SW 1271 (cell line): ENCODE measurements at regions not wholly inside any gene's neighbourhood (a gene's known extent, or its start where the extent isn't known, plus 50 kb on each side); places are given as distances from the start of the nearest gene placed in this dataset.

ENCODE experiments used
- DNase-seq, 2 experiments: peaks; one replicate each; lab custom pipeline; 2025; lab: John Stamatoyannopoulos, UW

DNA sequence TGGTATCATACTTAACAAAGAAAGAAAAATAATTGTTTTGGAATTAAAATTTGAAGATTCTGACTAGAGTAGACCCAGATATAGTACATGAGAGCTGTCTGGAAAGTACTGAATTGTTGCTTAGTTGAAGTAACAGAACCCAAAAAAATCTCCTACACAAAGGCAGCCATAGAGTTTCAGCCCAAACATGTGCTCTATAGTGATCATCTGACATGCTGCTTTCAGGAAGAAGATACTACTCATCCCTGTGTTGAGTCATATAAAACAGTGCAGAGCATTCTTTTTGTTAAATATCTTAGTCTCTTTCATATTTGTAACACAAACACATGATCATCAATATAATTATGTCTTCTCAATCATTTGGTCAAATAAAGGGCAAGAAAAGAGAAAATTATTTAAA is 84.8 kb upstream of the PTPRM start:
- no peak for DNase-seq

DNA sequence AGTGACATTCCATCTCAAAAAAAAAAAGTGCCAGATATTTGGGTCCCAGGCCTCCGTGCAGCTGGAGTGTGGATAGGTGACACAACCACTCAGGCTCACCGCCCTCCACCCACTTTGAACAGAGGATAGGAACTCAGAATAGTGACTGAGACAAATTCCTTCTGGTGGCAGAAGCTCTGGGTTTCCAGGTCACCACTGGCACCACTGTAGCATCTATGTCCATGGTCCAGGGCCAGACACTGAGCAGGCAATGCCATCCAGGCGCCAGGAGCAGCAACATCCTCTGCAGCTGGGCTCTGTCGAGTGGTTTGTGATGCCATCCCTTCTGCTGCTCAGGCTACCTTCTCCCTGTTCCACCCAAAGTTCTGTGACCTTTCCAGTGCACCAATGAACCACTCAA is 81.5 kb upstream of the PTPRM start:
- DNase-seq: no peak

DNA sequence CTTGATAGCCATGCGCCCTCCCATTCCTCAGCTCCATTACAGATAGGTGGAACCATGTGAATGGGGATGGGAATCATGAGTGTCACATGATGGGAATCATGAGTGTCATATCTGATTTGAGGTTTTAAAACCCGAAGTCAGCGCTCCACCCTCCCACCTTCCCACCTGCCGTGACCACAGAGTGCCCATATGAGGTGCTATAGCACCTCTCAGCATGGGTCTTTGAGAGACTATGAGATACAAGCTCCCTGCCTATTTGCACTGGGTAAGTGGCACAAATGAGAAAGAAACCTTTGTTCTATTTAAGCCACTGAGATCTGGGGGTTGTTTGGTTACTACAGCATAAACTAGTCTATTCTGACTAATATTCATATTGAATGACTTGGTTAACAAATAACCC is 78.5 kb upstream of the PTPRM start:
- DNase-seq: no peak

DNA sequence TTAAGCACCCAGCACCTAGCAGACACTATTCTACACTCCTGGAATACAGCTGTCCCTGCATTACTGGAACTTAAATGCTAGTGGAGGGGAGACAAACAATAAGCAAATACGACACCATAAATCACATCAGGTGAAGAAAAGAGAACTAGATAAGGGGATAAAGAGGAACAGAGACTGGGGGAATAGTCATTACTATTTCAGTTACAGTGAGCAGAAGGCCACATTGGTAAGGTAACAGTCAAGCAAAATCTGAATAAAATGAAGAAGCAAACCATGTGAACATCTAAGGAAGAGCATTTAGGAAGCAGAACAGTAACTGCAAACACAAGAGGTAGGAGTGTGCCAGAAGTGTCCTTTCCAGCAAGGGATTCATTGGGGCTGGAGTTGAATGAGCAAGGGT is 77.0 kb upstream of the PTPRM start:
- DNase-seq: no peak

DNA sequence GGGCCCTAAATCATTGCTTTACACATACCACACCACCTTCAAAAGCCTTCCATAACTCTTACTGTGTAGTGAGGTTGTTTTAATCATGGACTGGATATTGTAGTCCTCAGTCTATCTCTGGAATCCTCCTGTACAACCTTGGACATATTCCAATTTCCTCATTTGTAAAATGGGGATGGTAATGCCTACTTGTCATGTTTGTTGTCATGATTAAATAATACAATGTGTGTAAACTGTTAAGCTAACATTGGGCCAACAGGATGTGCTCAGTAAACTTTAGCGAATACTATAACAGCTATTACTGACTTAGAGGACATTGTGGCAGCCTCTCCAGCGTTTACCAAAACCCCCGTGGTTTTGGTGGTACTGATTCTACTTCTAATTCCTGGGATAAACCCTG is 74.7 kb upstream of the PTPRM start:
- no peak for DNase-seq

DNA sequence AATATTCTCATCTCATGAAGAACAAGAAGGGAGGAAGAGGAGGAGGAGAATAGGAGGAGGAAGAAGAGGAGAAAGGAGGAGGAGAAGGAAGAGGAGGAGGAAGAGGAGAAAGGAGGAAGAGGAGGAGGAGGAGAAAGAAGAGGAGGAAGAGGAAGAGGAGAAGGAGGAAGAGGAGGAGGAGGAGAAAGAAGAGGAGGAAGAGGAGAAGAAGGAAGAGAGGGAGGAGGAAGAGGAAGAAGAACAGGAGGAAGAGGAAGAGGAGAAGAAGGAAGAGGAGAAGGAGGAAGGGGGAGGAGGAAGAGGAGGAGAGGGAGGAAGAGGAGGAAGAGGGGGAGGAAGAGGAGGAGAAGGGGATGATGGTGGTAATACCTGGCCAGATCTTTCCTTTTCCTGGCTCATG is 70.0 kb upstream of the PTPRM start:
- DNase-seq: no peak

DNA sequence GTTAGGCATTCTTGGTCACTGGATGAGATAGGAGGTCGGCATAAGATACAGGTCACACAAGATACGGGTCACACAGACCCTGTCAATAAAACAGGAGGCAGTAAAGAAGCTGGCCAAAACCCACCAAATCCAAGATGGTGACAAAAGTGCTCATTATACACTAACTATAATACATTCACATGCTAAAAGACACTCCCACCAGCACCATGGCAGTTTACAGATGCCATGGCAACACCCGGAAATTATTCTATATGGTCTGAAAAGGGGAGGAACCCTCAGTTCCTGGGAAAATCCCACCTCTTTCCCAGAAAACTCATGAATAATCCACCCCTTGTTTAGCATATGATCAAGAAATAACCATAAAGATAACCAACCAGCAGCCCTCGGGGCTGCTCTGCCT is 56.0 kb upstream of the PTPRM start:
- no peak for DNase-seq

DNA sequence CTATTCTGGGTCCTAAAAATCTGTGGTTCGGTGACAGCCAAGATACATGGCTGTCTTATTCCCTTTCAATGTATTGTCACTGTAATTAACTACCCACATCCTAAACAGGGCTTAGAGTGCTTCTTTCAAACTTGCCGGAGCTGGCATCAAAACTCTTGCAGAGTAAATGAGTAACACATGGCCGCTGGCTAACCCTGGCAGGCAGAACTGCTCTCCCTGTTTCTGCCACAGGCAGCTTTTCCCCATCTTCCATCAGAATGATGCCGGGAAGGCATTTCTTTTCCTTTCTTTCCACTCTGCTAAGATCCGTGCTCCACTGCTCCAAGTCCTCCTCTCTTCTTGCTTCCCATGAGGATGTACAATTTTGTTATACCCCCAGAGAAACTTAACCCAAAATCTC is 54.8 kb upstream of the PTPRM start:
- no peak for DNase-seq

DNA sequence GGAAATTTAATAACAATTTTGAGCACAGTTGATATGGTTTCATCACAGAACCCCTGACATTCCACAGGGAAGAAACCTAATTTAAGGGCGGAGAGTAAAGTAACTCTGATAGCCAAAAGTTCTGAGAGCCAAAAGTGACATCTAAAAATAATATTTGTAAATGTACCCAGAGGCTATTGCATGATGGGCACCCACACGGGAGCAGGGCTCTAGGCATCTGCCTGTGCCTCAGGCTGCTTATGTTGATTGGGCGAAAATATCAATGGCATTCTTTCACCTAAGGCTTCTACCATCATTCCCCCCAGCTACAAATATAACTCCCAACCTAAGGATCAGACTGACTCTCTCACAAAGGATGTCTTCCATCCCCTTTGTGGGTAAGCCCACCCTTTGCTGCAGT is 54.1 kb upstream of the PTPRM start:
- no peak for DNase-seq

DNA sequence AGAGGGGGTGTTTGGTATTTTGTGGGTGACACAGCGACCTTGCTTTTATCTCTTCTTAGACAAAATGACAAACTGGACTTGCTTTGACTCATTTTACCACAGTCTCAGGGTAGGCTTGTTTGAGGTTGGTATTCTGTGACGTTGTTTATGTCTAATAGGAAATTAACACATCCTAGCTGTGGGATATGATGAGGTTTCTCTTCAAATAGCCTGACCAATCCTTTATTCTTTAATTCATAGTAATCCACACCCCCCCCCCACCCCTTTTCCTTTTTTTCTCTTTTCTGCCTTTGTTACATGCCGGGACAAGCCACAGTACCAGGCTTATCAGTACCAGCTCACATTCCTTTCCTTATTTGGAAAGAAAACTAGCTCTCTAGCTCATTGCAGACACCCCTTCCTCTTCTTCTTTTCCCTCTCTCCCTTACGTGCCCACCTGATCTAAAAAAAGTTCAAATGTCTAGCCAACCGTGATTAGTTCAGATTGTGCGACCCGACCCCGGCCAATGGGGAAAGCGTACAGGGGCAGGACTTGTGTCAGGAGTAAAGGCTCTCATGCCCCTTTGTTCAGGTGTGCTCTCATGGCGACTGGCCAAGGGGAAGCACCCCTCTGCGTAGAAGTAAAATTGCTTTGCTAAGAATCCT is 52.2 kb upstream of the PTPRM start:
- DNase-seq: no peak

DNA sequence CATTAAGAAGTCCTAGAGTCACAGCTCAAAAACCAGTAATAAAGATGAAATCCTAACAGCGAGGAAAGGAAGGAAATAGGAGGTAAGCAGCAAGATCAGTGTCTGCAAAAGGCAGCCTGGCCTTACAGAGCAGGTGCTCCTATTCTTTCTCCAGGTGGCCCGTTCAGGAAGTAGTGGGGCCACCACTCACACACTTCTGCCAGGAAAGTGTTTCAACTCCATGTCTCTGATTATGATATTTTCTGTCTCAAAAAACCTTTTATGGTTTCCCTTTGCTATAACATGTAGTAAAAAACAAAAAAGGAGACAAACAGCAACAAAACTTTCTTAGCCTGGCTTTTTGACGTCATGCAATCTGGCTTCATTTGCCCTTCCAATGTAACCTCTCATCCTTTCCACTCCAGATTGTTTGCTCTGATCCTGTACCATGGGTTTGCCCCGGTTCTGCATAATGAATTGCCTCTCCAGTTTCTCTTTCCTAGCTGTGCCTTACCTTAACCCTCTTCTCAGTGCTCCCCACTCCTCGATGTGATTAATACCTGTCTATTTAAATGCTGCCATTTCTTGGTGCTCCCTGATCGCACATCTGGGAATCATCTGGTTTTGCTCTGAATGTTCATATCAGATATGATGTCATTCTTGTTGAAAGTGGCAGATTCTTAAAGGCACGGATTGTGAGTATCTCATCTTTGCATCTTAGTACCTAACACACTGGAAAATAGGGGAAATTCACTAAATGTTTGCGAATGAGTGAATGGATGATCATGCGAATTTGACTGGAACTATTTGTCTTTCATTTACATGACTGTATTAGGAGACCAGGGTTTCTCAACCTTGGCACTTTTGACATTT is 50.6 kb upstream of the PTPRM start:
- no peak for DNase-seq
